IMR-90 (cell line): ENCODE measurements at regions not wholly inside any gene's neighbourhood (a gene's known extent, or its start where the extent isn't known, plus 50 kb on each side); places are given as distances from the start of the nearest gene placed in this dataset.

ENCODE experiments used
- ATAC-seq: fragments of 200-7000 bp; cut with Tn5 transposase; 2 replicates; pipeline ENCODE4 v1.9.1; 2020; ENCODE audit warnings: low read depth, mild to moderate bottlenecking, moderate library complexity
- BruUV-seq: library from RNA; stranded (reverse); fragments of 400-500 nt; replicated peaks from 2 replicates; lab custom pipeline; 2021; lab: Mats Ljungman, UMichigan
- CTCF ChIA-PET: fragments of 300-600 bp; formaldehyde crosslinking; extraction: SDS; loops from one replicate; lab custom pipeline; 2021; ENCODE audit warnings: antibody characterized with exemption; lab: Yijun Ruan, JAX
- POLR2A ChIA-PET: fragments of 300-600 bp; sonication (Branson Sonifier 250); formaldehyde crosslinking; loops from one replicate; lab custom pipeline; 2022; ENCODE audit warnings: antibody characterized with exemption; ENCODE audit not compliant: unreplicated experiment; lab: Charles Lee
- DNase-seq: peaks from one replicate; pipeline ENCODE4 v3.0.0; 2013
- H2AFZ ChIP-seq: replicated peaks from 2 replicates; pipeline ENCODE3; 2013; ENCODE audit warnings: low read length, mild to moderate bottlenecking; ENCODE audit not compliant: poor library complexity
- H2AK5ac ChIP-seq: 2 replicates; pipeline ENCODE4 v1.6.1; 2013; ENCODE audit warnings: low read depth, low read length, inconsistent platforms
- H2AK9ac ChIP-seq: replicated peaks from 2 replicates; pipeline ENCODE3; 2013; ENCODE audit warnings: mild to moderate bottlenecking, low read depth, low read length, moderate library complexity; ENCODE audit not compliant: poor library complexity
- H2BK120ac ChIP-seq: 2 replicates; pipeline ENCODE4 v1.6.1; 2013; ENCODE audit warnings: low read depth, low read length, inconsistent platforms
- H2BK15ac ChIP-seq: 3 replicates; pipeline ENCODE4 v1.6.1; 2013; ENCODE audit warnings: low read depth, low read length, inconsistent platforms
- H2BK20ac ChIP-seq: 2 replicates; pipeline ENCODE4 v1.6.1; 2013; ENCODE audit warnings: low read depth, mild to moderate bottlenecking, inconsistent platforms, low read length, moderate library complexity
- H2BK5ac ChIP-seq: 2 replicates; pipeline ENCODE4 v1.6.1; 2013; ENCODE audit warnings: mild to moderate bottlenecking, low read depth, low read length, inconsistent platforms; ENCODE audit not compliant: poor library complexity, severe bottlenecking
- H3K14ac ChIP-seq: replicated peaks from 2 replicates; pipeline ENCODE4 v1.6.1; 2013; ENCODE audit warnings: low read depth, low read length, inconsistent platforms
- H3K18ac ChIP-seq: 2 replicates; pipeline ENCODE4 v1.6.1; 2013; ENCODE audit warnings: low read depth, low read length, control low read depth
- H3K23ac ChIP-seq: 2 replicates; pipeline ENCODE4 v1.6.1; 2013; ENCODE audit warnings: low read depth, low read length, inconsistent platforms
- H3K27ac ChIP-seq: 2 replicates; pipeline ENCODE4 v1.5.1; 2013; ENCODE audit warnings: mild to moderate bottlenecking, control low read depth, low read length; ENCODE audit not compliant: insufficient read depth
- H3K27me3 ChIP-seq: 2 replicates; pipeline ENCODE4 v1.6.1; 2013; ENCODE audit warnings: low read length; ENCODE audit not compliant: control insufficient read depth, insufficient read depth
- H3K36me3 ChIP-seq: 2 replicates; pipeline ENCODE4 v1.6.1; 2013; ENCODE audit warnings: low read length, mixed read lengths; ENCODE audit not compliant: control insufficient read depth, insufficient read depth
- H3K4ac ChIP-seq: 2 replicates; pipeline ENCODE4 v1.6.1; 2013; ENCODE audit warnings: low read depth, low read length, inconsistent platforms
- H3K4me1 ChIP-seq: 2 replicates; pipeline ENCODE4 v1.6.1; 2013; ENCODE audit warnings: low read length, mixed read lengths; ENCODE audit not compliant: control insufficient read depth, insufficient read depth
- H3K4me2 ChIP-seq: 2 replicates; pipeline ENCODE4 v1.6.1; 2013; ENCODE audit warnings: low read depth, mild to moderate bottlenecking, control low read depth, low read length, moderate library complexity
- H3K4me3 ChIP-seq: 2 replicates; pipeline ENCODE4 v1.5.1; 2013; ENCODE audit warnings: low read depth, mild to moderate bottlenecking, control low read depth, low read length, moderate library complexity; ENCODE audit not compliant: insufficient read depth
- H3K56ac ChIP-seq: 2 replicates; pipeline ENCODE4 v1.6.1; 2013; ENCODE audit warnings: low read length, inconsistent platforms; ENCODE audit not compliant: insufficient read depth; ENCODE audit errors: extremely low read depth
- H3K79me1 ChIP-seq, 2 experiments: 2 replicates each; pipeline ENCODE4 v1.6.1; 2013; ENCODE audit warnings: low read length in 2 of 2, inconsistent platforms in 1 of 2, low read depth in 1 of 2
- H3K9ac ChIP-seq: 2 replicates; pipeline ENCODE4 v1.6.1; 2013; ENCODE audit warnings: low read depth, low read length, control low read depth
- H3K9me1 ChIP-seq: 2 replicates; pipeline ENCODE4 v1.6.1; 2013; ENCODE audit warnings: low read length, inconsistent platforms; ENCODE audit not compliant: insufficient read depth
- H3K9me3 ChIP-seq: 2 replicates; pipeline ENCODE4 v1.6.1; 2013; ENCODE audit warnings: low read length; ENCODE audit not compliant: control insufficient read depth, insufficient read depth
- H4K20me1 ChIP-seq: 2 replicates; pipeline ENCODE4 v1.6.1; 2013; ENCODE audit warnings: low read length, inconsistent platforms; ENCODE audit not compliant: insufficient read depth
- H4K5ac ChIP-seq: 2 replicates; pipeline ENCODE4 v1.6.1; 2013; ENCODE audit warnings: mild to moderate bottlenecking, low read depth, low read length, control low read depth
- H4K8ac ChIP-seq, 2 experiments: 2 replicates each; pipeline ENCODE4 v1.6.1; 2013; ENCODE audit warnings: low read depth in 2 of 2, low read length in 2 of 2, control low read depth in 1 of 2, inconsistent platforms in 1 of 2
- H4K91ac ChIP-seq: 2 replicates; pipeline ENCODE4 v1.6.1; 2013; ENCODE audit warnings: low read depth, low read length, inconsistent platforms; ENCODE audit not compliant: insufficient read depth
- BHLHE40 ChIP-seq: fragments of 150-350 bp; IDR thresholded peaks from 2 replicates; pipeline ENCODE4 v1.6.1; 2016; ENCODE audit warnings: mild to moderate bottlenecking, low read depth, low read length
- CEBPB ChIP-seq: IDR thresholded peaks from 2 replicates; pipeline ENCODE4 v1.6.1; 2012; ENCODE audit warnings: low read depth, low read length, improper control_type of control experiment
- CHD1 ChIP-seq: IDR thresholded peaks from 2 replicates; pipeline ENCODE4 v1.6.1; 2012; ENCODE audit warnings: low read depth, low read length, improper control_type of control experiment
- CTCF ChIP-seq: conservative IDR thresholded peaks from 2 replicates; pipeline ENCODE4 v1.5.1; 2012; ENCODE audit warnings: mild to moderate bottlenecking, low read depth, low read length, improper control_type of control experiment
- MAFK ChIP-seq: IDR thresholded peaks from 2 replicates; pipeline ENCODE4 v1.6.1; 2012; ENCODE audit warnings: low read depth, low read length, improper control_type of control experiment
- MXI1 ChIP-seq: IDR thresholded peaks from 2 replicates; pipeline ENCODE4 v1.6.1; 2012; ENCODE audit warnings: low read depth, mild to moderate bottlenecking, low read length, moderate library complexity, borderline replicate concordance
- NFE2L2 ChIP-seq: fragments of 150-350 bp; IDR thresholded peaks from 2 replicates; pipeline ENCODE4 v1.6.1; 2016; ENCODE audit warnings: low read depth, mild to moderate bottlenecking, low read length
- RCOR1 ChIP-seq: IDR thresholded peaks from 2 replicates; pipeline ENCODE4 v1.6.1; 2012; ENCODE audit warnings: mild to moderate bottlenecking, low read length, improper control_type of control experiment; ENCODE audit not compliant: insufficient replicate concordance
- SMC3 ChIP-seq: fragments of 150-350 bp; IDR thresholded peaks from 2 replicates; pipeline ENCODE4 v1.6.1; 2016; ENCODE audit warnings: low read depth, mild to moderate bottlenecking, antibody characterized with exemption, low read length, moderate library complexity
- WGBS, 2 experiments: methylation state at CpG; one replicate each; pipeline versions ENCODE4 v1.1.5 to v1.1.7; 2013; ENCODE audit warnings: missing lambda C conversion rate in 2 of 2; ENCODE audit not compliant: insufficient read length in 1 of 2; ENCODE audit errors: extremely low coverage in 2 of 2; 5-methylcytosine and 5-hydroxymethylcytosine counted together
- dilution Hi-C: fragments of 300-500 bp; cut with HindIII; formaldehyde crosslinking; loops from one replicate; pipeline ENCODE4 v1.14.3; 2018; ENCODE audit warnings: low sequenced_read_pairs; ENCODE audit not compliant: unreplicated experiment
- in situ Hi-C: fragments of 300-500 bp; cut with MboI; formaldehyde crosslinking; loops from 3 replicates; pipeline ENCODE4 v1.14.3; 2019; ENCODE audit warnings: low sequenced_read_pairs, inconsistent platforms, mixed read lengths
- intact Hi-C: fragments of 100-400 bp; cut with micrococcal nuclease; formaldehyde crosslinking; loops from 2 replicates; pipeline ENCODE4 v1.10.0; 2022

DNA sequence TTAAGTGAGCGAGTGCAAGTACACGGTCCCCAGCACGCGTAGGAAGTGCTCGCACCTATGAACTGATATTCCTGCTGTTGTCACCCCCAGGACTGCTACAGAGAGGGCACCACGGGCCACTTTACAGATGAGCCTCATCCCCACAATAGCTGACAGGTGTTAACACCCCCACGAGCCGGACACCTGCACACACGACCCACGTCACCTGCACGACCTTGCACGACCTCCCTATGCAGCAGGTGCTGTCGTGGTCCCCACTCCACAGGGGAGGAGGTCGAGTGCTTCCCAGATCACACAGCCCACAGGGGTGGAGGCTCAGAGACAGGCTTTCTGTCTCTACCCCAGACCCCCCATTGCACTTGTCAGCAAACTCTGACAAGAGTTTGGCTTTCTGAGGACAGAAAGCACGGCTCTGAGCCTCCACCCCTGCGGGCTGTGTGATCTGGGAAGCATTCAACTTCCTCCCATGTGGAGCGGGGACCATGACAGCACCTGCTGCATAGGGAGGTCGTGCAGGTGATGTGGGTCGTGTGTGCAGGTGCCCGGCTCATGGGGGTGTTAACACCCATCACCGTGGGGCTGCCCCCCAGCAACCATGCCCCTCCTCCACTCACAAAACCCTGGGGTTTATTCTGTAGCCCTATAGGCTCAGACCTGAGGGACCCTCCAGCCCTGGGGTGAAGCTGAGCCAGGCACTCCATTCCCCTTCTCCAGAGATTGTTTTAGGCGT lies 80.8 kb downstream of the MATN1 start:
- H2BK20ac ChIP-seq: no peak overlapping the region
- no peaks in the 10 kb centered on the region for H3K9me1 ChIP-seq
- no peak overlapping the region for H3K27ac ChIP-seq
- no peak overlapping the region for H3K9ac ChIP-seq
- H4K91ac ChIP-seq: no peak overlapping the region
- H2BK5ac ChIP-seq: no peak overlapping the region
- no peaks in the 10 kb centered on the region for H3K36me3 ChIP-seq
- no peak overlapping the region for H2BK15ac ChIP-seq
- H3K4me3 ChIP-seq: no peak overlapping the region
- no peak overlapping the region for H3K14ac ChIP-seq
- no peak overlapping the region for H2AK5ac ChIP-seq
- ATAC-seq (no peak), DNase-seq (no peak)
- H3K27me3 ChIP-seq: peaks cover 6% of the 10 kb centered on the region
- intact Hi-C loops: no loop called here
- H3K79me1 ChIP-seq: no peaks in the 10 kb centered on the region
- no peak overlapping the region for H4K5ac ChIP-seq
- no peak overlapping the region for H2BK120ac ChIP-seq
- no peak overlapping the region for H2AFZ ChIP-seq
- no peak overlapping the region for H3K4me2 ChIP-seq
- no peaks in the 10 kb centered on the region for H4K20me1 ChIP-seq
- H3K56ac ChIP-seq: no peak overlapping the region
- WGBS, 2 experiments: 73% methylated on average over 6 of the region's 22 CpGs; no CpG with 5 or more reads in 1 of the 2 experiments
- H3K4me1 ChIP-seq: no peaks in the 10 kb centered on the region
- H3K4ac ChIP-seq: no peak overlapping the region
- in situ Hi-C loops: no loop called here
- BruUV-seq: no TSS peak
- dilution Hi-C loops: no loop called here
- no peak overlapping the region for H3K23ac ChIP-seq
- H4K8ac ChIP-seq: no peak overlapping the region
- POLR2A ChIA-PET: no interaction called here
- CTCF ChIA-PET: no interaction called here
- no peak overlapping the region for H2AK9ac ChIP-seq
- no peaks in the 10 kb centered on the region for H3K9me3 ChIP-seq
- TF ChIP-seq MAFK: no peak
- no peak for TF ChIP-seq MXI1
- no peak for TF ChIP-seq CHD1
- no peak for TF ChIP-seq NFE2L2
- TF ChIP-seq BHLHE40: no peak
- no peak for TF ChIP-seq SMC3
- TF ChIP-seq RCOR1: no peak
- TF ChIP-seq CEBPB: no peak
- TF ChIP-seq CTCF: no peak
- H3K18ac ChIP-seq: no peak overlapping the region
